Smooth muscle cell (in vitro differentiated cells): ENCODE measurements at regions not wholly inside any gene's neighbourhood (a gene's known extent, or its start where the extent isn't known, plus 50 kb on each side); places are given as distances from the start of the nearest gene placed in this dataset.

Experiments used
- DNase-seq: peaks from one replicate; lab custom pipeline; 2025; ENCODE audit not compliant: unreplicated experiment; lab: John Stamatoyannopoulos, UW
- H2AFZ ChIP-seq: fragments of 200-600 bp; sonication (generic); 2 replicates; pipeline ENCODE4 v1.6.0; 2016; ENCODE audit warnings: antibody characterized with exemption, low read depth, mild to moderate bottlenecking
- H3F3A ChIP-seq: fragments of 200-600 bp; sonication (generic); 2 replicates; pipeline ENCODE4 v1.6.0; 2017; ENCODE audit warnings: antibody characterized with exemption, low read depth
- H3K27ac ChIP-seq: fragments of 200-600 bp; sonication (generic); 2 replicates; pipeline ENCODE4 v1.5.1; 2016; ENCODE audit warnings: low read depth, mild to moderate bottlenecking
- H3K27me3 ChIP-seq: fragments of 200-600 bp; sonication (generic); 2 replicates; pipeline ENCODE4 v1.6.1; 2016; ENCODE audit warnings: low read depth, mild to moderate bottlenecking
- H3K36me3 ChIP-seq: fragments of 200-600 bp; sonication (generic); 2 replicates; pipeline ENCODE4 v1.5.1; 2016; ENCODE audit warnings: low read depth
- H3K4me1 ChIP-seq: fragments of 200-600 bp; sonication (generic); 2 replicates; pipeline ENCODE4 v1.5.1; 2016; ENCODE audit warnings: low read depth
- H3K4me2 ChIP-seq: fragments of 200-600 bp; sonication (generic); 2 replicates; pipeline ENCODE4 v1.6.0; 2016; ENCODE audit warnings: mild to moderate bottlenecking
- H3K4me3 ChIP-seq: fragments of 200-600 bp; sonication (generic); 2 replicates; pipeline ENCODE4 v1.5.1; 2016; ENCODE audit warnings: mild to moderate bottlenecking
- H3K79me2 ChIP-seq: fragments of 200-600 bp; sonication (generic); 2 replicates; pipeline ENCODE4 v1.6.0; 2016; ENCODE audit warnings: low read depth, mild to moderate bottlenecking
- H3K9ac ChIP-seq: fragments of 200-600 bp; sonication (generic); 2 replicates; pipeline ENCODE4 v1.6.0; 2016; ENCODE audit warnings: low read depth
- H3K9me3 ChIP-seq: fragments of 200-600 bp; sonication (generic); replicated peaks from 2 replicates; pipeline ENCODE4 v1.5.1; 2016; ENCODE audit warnings: low read depth
- H4K20me1 ChIP-seq: fragments of 200-600 bp; sonication (generic); 2 replicates; pipeline ENCODE4 v1.6.0; 2016; ENCODE audit warnings: low read depth
- WGBS: methylation state at CpG from one replicate; pipeline ENCODE4 v1.1.7; 2016; ENCODE audit warnings: low lambda C conversion rate; 5-methylcytosine and 5-hydroxymethylcytosine counted together
- TF ChIP-seq, protein P1 (sequence below): fragments of 200-600 bp; sonication (generic); IDR thresholded peaks from 2 replicates; pipeline ENCODE4 v1.5.1; 2017; ENCODE audit warnings: borderline replicate concordance, mild to moderate bottlenecking, antibody characterized with exemption; ENCODE audit not compliant: insufficient read depth, poor library complexity, severe bottlenecking

DNA sequence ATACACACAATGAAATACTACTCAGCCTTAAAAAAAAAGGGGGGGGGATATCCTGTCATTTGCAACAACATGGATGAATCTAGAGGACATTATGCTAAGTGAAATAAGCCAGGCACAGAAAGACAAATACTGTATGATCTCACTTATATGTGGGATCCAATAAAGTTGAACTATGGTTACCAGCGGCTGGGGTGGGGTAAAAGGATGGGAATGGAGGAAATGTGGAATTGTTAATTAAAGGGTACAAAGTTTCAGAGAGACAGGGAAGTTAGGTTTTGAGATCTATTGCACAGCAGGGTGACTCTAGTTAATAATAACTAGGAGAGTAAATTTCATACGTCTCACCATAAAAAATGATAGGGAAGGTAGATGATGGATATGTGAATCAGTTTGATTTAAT lies 76.2 kb upstream of the ZNF608 start:
- H3K4me1 ChIP-seq = no peaks in the 10 kb centered on the region
- no peak overlapping the region for H3K4me2 ChIP-seq
- TF ChIP-seq, protein P1, sequence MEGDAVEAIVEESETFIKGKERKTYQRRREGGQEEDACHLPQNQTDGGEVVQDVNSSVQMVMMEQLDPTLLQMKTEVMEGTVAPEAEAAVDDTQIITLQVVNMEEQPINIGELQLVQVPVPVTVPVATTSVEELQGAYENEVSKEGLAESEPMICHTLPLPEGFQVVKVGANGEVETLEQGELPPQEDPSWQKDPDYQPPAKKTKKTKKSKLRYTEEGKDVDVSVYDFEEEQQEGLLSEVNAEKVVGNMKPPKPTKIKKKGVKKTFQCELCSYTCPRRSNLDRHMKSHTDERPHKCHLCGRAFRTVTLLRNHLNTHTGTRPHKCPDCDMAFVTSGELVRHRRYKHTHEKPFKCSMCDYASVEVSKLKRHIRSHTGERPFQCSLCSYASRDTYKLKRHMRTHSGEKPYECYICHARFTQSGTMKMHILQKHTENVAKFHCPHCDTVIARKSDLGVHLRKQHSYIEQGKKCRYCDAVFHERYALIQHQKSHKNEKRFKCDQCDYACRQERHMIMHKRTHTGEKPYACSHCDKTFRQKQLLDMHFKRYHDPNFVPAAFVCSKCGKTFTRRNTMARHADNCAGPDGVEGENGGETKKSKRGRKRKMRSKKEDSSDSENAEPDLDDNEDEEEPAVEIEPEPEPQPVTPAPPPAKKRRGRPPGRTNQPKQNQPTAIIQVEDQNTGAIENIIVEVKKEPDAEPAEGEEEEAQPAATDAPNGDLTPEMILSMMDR = no peak
- H3F3A ChIP-seq = no peaks in the 10 kb centered on the region
- H3K9ac ChIP-seq = no peak overlapping the region
- no peaks in the 10 kb centered on the region for H3K9me3 ChIP-seq
- H3K4me3 ChIP-seq = no peak overlapping the region
- no peak overlapping the region for H2AFZ ChIP-seq
- no peaks in the 10 kb centered on the region for H4K20me1 ChIP-seq
- DNase-seq = no peak
- no peaks in the 10 kb centered on the region for H3K36me3 ChIP-seq
- H3K27ac ChIP-seq = no peak overlapping the region
- H3K27me3 ChIP-seq = no peaks in the 10 kb centered on the region
- H3K79me2 ChIP-seq = no peaks in the 10 kb centered on the region
- WGBS = 91% methylated on average over 2 of the region's 2 CpGs

DNA sequence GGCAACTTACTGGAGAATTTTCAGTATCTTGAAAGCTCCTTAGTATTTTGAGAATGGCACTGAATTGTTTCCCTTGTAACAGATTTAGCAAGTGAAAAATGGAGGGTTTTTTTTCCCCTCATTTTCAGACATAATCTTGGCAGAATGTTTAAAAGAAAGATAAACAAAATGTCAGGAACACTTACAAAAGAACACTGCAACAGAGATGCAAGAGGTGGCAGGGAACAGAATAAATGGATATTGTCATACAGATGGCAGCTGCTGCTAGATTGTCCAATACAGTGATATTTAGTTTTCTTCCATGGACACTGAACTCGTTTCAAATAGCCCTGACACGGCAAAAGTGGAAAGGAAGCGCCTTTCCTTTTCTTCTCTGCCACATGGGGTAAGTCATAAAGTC lies 76.9 kb upstream of the ZNF608 start:
- no peaks in the 10 kb centered on the region for H3F3A ChIP-seq
- TF ChIP-seq, protein P1 = no peak
- no peak overlapping the region for H3K9ac ChIP-seq
- no peaks in the 10 kb centered on the region for H3K79me2 ChIP-seq
- no peak overlapping the region for H3K4me3 ChIP-seq
- H3K36me3 ChIP-seq = no peaks in the 10 kb centered on the region
- H3K27me3 ChIP-seq = no peaks in the 10 kb centered on the region
- no peak overlapping the region for H2AFZ ChIP-seq
- H3K27ac ChIP-seq = no peak overlapping the region
- H4K20me1 ChIP-seq = no peaks in the 10 kb centered on the region
- H3K9me3 ChIP-seq = no peaks in the 10 kb centered on the region
- no peak overlapping the region for H3K4me2 ChIP-seq
- H3K4me1 ChIP-seq = no peaks in the 10 kb centered on the region
- 89% methylated on average over 3 of the region's 3 CpGs for WGBS
- DNase-seq = no peak

DNA sequence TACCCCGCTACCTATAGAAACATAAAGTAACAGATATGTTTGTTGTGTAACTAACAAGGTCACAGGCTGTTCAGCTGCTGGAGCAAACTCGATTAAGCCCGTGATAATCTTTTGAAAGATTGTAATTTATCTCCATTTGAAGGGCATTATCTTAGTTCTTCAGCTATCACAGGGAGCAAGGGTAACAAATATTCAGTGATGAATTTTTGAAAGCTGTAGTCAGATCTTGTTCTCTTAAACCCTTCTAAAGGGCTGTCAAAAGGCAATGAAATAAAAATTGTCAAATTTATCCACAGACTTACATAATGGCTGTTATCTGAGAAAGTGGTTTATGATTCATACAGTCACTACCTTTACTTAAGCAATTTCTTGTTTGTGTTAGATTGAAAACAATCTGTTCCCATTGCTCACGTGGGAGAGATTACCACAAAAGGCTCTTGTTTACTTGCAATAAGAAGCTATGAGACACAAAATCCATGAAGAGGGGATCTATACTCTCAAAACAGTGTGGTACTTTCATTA lies 78.3 kb upstream of the ZNF608 start:
- no peaks in the 10 kb centered on the region for H3K79me2 ChIP-seq
- H3K36me3 ChIP-seq = no peaks in the 10 kb centered on the region
- WGBS = 56% methylated on average over 4 of the region's 4 CpGs
- no peaks in the 10 kb centered on the region for H3K4me1 ChIP-seq
- peak overlapping the region; percentile 2 for H3K4me3 ChIP-seq
- H2AFZ ChIP-seq = no peak overlapping the region
- no peak for DNase-seq
- no peaks in the 10 kb centered on the region for H3K9me3 ChIP-seq
- H3K9ac ChIP-seq = no peak overlapping the region
- TF ChIP-seq, protein P1 = no peak
- no peak overlapping the region for H3K4me2 ChIP-seq
- H3K27me3 ChIP-seq = no peaks in the 10 kb centered on the region
- no peaks in the 10 kb centered on the region for H3F3A ChIP-seq
- H4K20me1 ChIP-seq = no peaks in the 10 kb centered on the region
- H3K27ac ChIP-seq = no peak overlapping the region

DNA sequence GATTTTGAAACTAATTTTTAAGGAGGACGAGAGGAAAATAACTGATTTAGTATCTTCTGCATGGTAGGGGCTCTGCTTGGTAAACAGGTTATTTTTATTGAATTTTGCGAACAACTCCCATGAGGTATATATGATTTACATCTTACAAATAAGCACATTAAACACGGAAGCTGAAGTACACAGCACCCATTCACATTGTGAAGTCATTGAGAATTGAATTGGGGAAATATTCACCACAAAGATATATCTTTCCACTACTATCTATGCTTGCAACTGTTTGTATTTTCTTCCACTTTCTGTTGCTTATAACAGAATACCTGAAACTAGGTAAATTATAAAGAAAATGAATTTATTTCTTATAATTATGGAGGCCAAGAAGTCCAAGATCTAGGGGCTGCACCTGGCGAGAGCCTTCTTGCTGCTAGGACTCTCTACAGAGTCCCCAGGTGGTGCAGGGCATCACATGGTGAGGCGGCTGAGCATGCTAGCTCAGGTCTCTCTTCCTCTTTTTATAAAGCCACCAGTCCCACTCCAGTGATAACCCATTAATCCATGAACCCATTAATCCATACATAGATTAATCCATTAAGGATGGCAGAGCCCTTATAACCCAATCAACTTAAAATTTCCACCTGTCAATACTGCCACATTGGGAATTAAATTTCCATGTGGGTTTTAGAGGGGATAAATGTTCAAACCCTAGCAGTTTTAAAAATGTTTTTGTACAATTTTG lies 79.0 kb upstream of the ZNF608 start:
- Histone ChIP-seq H3K9ac (no peak overlapping the region), H4K20me1 (no peaks in the 10 kb centered on the region), H3K4me3 (no peak overlapping the region), H3K9me3 (no peaks in the 10 kb centered on the region), H3K27ac (no peak overlapping the region), H3K79me2 (no peaks in the 10 kb centered on the region), H3K4me2 (no peak overlapping the region), H3K36me3 (no peaks in the 10 kb centered on the region), H3K27me3 (no peaks in the 10 kb centered on the region), H3K4me1 (no peaks in the 10 kb centered on the region), H3F3A (no peaks in the 10 kb centered on the region), H2AFZ (no peak overlapping the region)
- TF ChIP-seq, protein P1 = no peak
- 95% methylated on average over 5 of the region's 5 CpGs for WGBS
- no peak for DNase-seq
